ENCODE measurements at regions not wholly inside any gene's neighbourhood (a gene's known extent, or its start where the extent isn't known, plus 50 kb on each side); places are given as distances from the start of the nearest gene placed in this dataset.

- DNase-seq, result no peak
These were observed 1620.0 kb downstream of the SUCLG1 start for GRCh38 chr2:82839036-82839435.

- DNase-seq, result peak; percentile 50
These were observed 1621.3 kb downstream of the SUCLG1 start for GRCh38 chr2:82837588-82838304.

GRCh38 chr2:82834893-82835292, 1624.2 kb downstream of the SUCLG1 start:
- DNase-seq, result no peak

GRCh38 chr2:82827426-82827825, 1631.7 kb downstream of the SUCLG1 start:
- DNase-seq, result no peak

- DNase-seq, result no peak
These were observed 1632.6 kb downstream of the SUCLG1 start for GRCh38 chr2:82826437-82826836.

GRCh38 chr2:82825410-82826090, 1633.5 kb downstream of the SUCLG1 start:
- DNase-seq, result no peak

GRCh38 chr2:82823892-82824291, 1635.2 kb downstream of the SUCLG1 start:
- no peak for DNase-seq

GRCh38 chr2:82819951-82820350, 1639.1 kb downstream of the SUCLG1 start:
- no peak for DNase-seq

- no peak for DNase-seq
These were observed 1644.9 kb downstream of the SUCLG1 start for GRCh38 chr2:82814146-82814545.

GRCh38 chr2:82811946-82812345, 1647.1 kb downstream of the SUCLG1 start:
- DNase-seq, result no peak

GRCh38 chr2:82803307-82803706, 1655.8 kb downstream of the SUCLG1 start:
- DNase-seq, result no peak

- no peak for DNase-seq
These were observed 1661.6 kb downstream of the SUCLG1 start for GRCh38 chr2:82797469-82797868.

- no peak for DNase-seq
These were observed 1662.9 kb downstream of the SUCLG1 start for GRCh38 chr2:82796132-82796531.

GRCh38 chr2:82795446-82795845, 1663.6 kb downstream of the SUCLG1 start:
- DNase-seq, result no peak

GRCh38 chr2:82793711-82794435, 1665.2 kb downstream of the SUCLG1 start:
- no peak for DNase-seq

- no peak for DNase-seq
These were observed 1666.8 kb downstream of the SUCLG1 start for GRCh38 chr2:82792316-82792715.

GRCh38 chr2:82790206-82791021, 1668.7 kb downstream of the SUCLG1 start:
- DNase-seq, result no peak

GRCh38 chr2:82789851-82790205, 1669.3 kb downstream of the SUCLG1 start:
- no peak for DNase-seq

- no peak for DNase-seq
These were observed 1677.7 kb downstream of the SUCLG1 start for GRCh38 chr2:82781176-82781915.

- DNase-seq, result no peak
These were observed 1679.0 kb downstream of the SUCLG1 start for GRCh38 chr2:82780050-82780449.

- DNase-seq, result no peak
These were observed 1706.7 kb downstream of the SUCLG1 start for GRCh38 chr2:82752396-82752795.

- no peak for DNase-seq
These were observed 1710.4 kb downstream of the SUCLG1 start for GRCh38 chr2:82748653-82749052.
